Stomach (tissue), 8 donors: ENCODE measurements at regions not wholly inside any gene's neighbourhood (a gene's known extent, or its start where the extent isn't known, plus 50 kb on each side); places are given as distances from the start of the nearest gene placed in this dataset.
"Not testable (repeated sequence)": the region's sequence is repeated elsewhere in the genome, so short reads cannot be mapped to it uniquely, and the experiment has no call there.

Experiments
- DNase-seq, 2 donors: peaks; one replicate each; pipeline versions ENCODE4 v3.0.0 to v3.0.0-alpha.2; 2013 to 2019
- H3K27ac ChIP-seq, 5 donors: fragments of 200-600 bp in 4 of 5; sonication (generic) in 4 of 5; one replicate each; pipeline ENCODE4 v1.5.1; 2013 to 2019; ENCODE audit warnings: mild to moderate bottlenecking in 1 of 5, moderate library complexity in 1 of 5
- H3K27me3 ChIP-seq, 3 donors: fragments of 200-600 bp; sonication (generic); one replicate each; pipeline ENCODE4 v1.5.1; 2017 to 2019; ENCODE audit warnings: mixed run types in 1 of 3
- H3K36me3 ChIP-seq, 4 donors: fragments of 200-600 bp; sonication (generic); 1 replicate in 3 of 4; 2 replicates in 1 of 4; pipeline ENCODE4 v1.5.1; 2016 to 2019
- H3K4me1 ChIP-seq, 4 donors: fragments of 200-600 bp; sonication (generic); one replicate each; pipeline ENCODE4 v1.5.1; 2016 to 2019
- H3K4me3 ChIP-seq, 4 donors: fragments of 200-600 bp; sonication (generic) in 3 of 4; one replicate each; pipeline ENCODE4 v1.5.1; 2016 to 2019; ENCODE audit warnings: mild to moderate bottlenecking in 1 of 4
- H3K9me3 ChIP-seq, 4 donors: fragments of 200-600 bp; sonication (generic); one replicate each; pipeline ENCODE4 v1.5.1; 2016 to 2019
- CTCF ChIP-seq, 7 experiments: fragments of 450-650 bp in 4 of 7; fragments of 200-600 bp in 3 of 7; sonication (generic) in 3 of 7; IDR thresholded peaks; one replicate each; pipeline ENCODE4 v1.5.1; 2016 to 2019; ENCODE audit warnings: antibody characterized with exemption in 7 of 7, control low read depth in 2 of 7, mild to moderate bottlenecking in 1 of 7
- EP300 ChIP-seq: sonication (generic); formaldehyde crosslinking; IDR thresholded peaks from one replicate; pipeline ENCODE4 v1.6.1; 2017; ENCODE audit warnings: antibody characterized with exemption
- POLR2A ChIP-seq, 4 donors: fragments of 450-650 bp; IDR thresholded peaks; one replicate each; pipeline ENCODE4 v1.6.1; 2016; ENCODE audit warnings: antibody characterized with exemption in 4 of 4, control low read depth in 2 of 4, mild to moderate bottlenecking in 1 of 4, moderate library complexity in 1 of 4
- POLR2AphosphoS5 ChIP-seq, 3 donors: sonication (generic); formaldehyde crosslinking; IDR thresholded peaks; one replicate each; pipeline ENCODE4 v1.6.1; 2016; ENCODE audit warnings: antibody characterized with exemption in 3 of 3
- WGBS, 5 donors: extraction: QIAGEN DNeasy Blood & Tissue Kit in 3 of 5; methylation state at CpG; one replicate each; pipeline versions ENCODE4 v1.1.5 to v1.1.7; 2013 to 2018; 5-methylcytosine and 5-hydroxymethylcytosine counted together
- intact Hi-C: fragments of 100-400 bp; cut with DNase I; formaldehyde crosslinking; loops from one replicate; pipeline ENCODE4 v1.15.1; 2023; ENCODE audit warnings: low total_unique reads
- donor health status: healthy with polysubstance abuse.
- donor health status: Bipolar disorder and iron deficiency.
- donor health status: healthy.

GRCh38 chr13:24931450-24932251 lies 164.3 kb upstream of the PABPC3 start:
- Histone ChIP-seq H3K4me3 (peak overlapping the region in 2 of 4 donors; percentile 1 to 11), H3K27me3 (peaks cover 6 to 47% (median 13%) of the 10 kb centered on the region in 3 donors), H3K36me3 (no peaks in the 10 kb centered on the region), H3K4me1 (no peaks in the 10 kb centered on the region), H3K27ac (no peak overlapping the region), H3K9me3 (no peaks in the 10 kb centered on the region)
- intact Hi-C loops = no loop called here
- DNase-seq = peak in 1 of 2 donors; percentile 20
- TF ChIP-seq EP300 (no peak), POLR2AphosphoS5 (IDR thresholded peaks at IDR 0.05) (no peak), CTCF (IDR thresholded peaks at IDR 0.05) (no peak), POLR2A (IDR thresholded peaks at IDR 0.05) (no peak)
- WGBS, 5 donors = 15 to 25% (median 20%) methylated on average over 28 to 31 of the region's 31 CpGs

GRCh38 chr13:24933106-24934023 lies 162.6 kb upstream of the PABPC3 start:
- 73 to 81% (median 76%) methylated on average over 15 of the region's 15 CpGs for WGBS, 5 donors
- DNase-seq, H3K4me1 ChIP-seq, H3K9me3 ChIP-seq, intact Hi-C loops, H3K4me3 ChIP-seq, H3K27ac ChIP-seq, H3K36me3 ChIP-seq: not testable (repeated sequence)
- H3K27me3 ChIP-seq = peaks cover 6 to 52% (median 13%) of the 10 kb centered on the region in 3 donors

- DNase-seq, H3K36me3 ChIP-seq, H3K4me3 ChIP-seq, intact Hi-C loops, H3K27ac ChIP-seq, H3K4me1 ChIP-seq, H3K9me3 ChIP-seq: not testable (repeated sequence)
- 57 to 72% (median 69%) methylated on average over 4 of the region's 4 CpGs for WGBS, 5 donors
- H3K27me3 ChIP-seq = peaks cover 6 to 52% (median 12%) of the 10 kb centered on the region in 3 donors
Observed at GRCh38 chr13:24934024-24934385, 161.9 kb upstream of the PABPC3 start.

GRCh38 chr13:24938966-24939365 lies 157.0 kb upstream of the PABPC3 start:
- Histone ChIP-seq H3K9me3 (no peaks in the 10 kb centered on the region), H3K4me1 (no peaks in the 10 kb centered on the region), H3K27ac (no peak overlapping the region), H3K4me3 (no peak overlapping the region), H3K36me3 (no peaks in the 10 kb centered on the region), H3K27me3 (peaks cover 0 to 5% (median 0%) of the 10 kb centered on the region in 3 donors)
- TF ChIP-seq EP300 = no peak
- TF ChIP-seq POLR2AphosphoS5 (IDR thresholded peaks at IDR 0.05) = no peak
- TF ChIP-seq CTCF (IDR thresholded peaks at IDR 0.05) = no peak
- no peak for TF ChIP-seq POLR2A (IDR thresholded peaks at IDR 0.05)
- intact Hi-C loops = no loop called here
- DNase-seq = no peak
- 64 to 78% (median 75%) methylated on average over 4 to 6 of the region's 6 CpGs for WGBS, 5 donors

- H3K4me3 ChIP-seq, H3K36me3 ChIP-seq, H3K27me3 ChIP-seq, H3K4me1 ChIP-seq, H3K27ac ChIP-seq, intact Hi-C loops, H3K9me3 ChIP-seq, DNase-seq: not testable (repeated sequence)
- 63 to 86% (median 84%) methylated on average over 6 to 11 of the region's 11 CpGs for WGBS, 5 donors
Observed at GRCh38 chr13:24941023-24941713, 154.8 kb upstream of the PABPC3 start.
